ENCODE measurements at regions not wholly inside any gene's neighbourhood (a gene's known extent, or its start where the extent isn't known, plus 50 kb on each side); places are given as distances from the start of the nearest gene placed in this dataset.

- no peak for DNase-seq (ENCODE audit: low spot score)
These were observed 56.8 kb upstream of the KCNA1 start for GRCh38 chr12:4852911-4853310.

GRCh38 chr12:4855121-4855924 is 54.4 kb upstream of the KCNA1 start:
- DNase-seq (ENCODE audit: low spot score): peak; percentile 82
- Histone ChIP-seq H3K27ac (ENCODE audit: low read depth, low read length, poor library complexity, severe bottlenecking) (no peak overlapping the region), H3K9me3 (ENCODE audit: low read depth, low read length, poor library complexity, severe bottlenecking) (no peaks in the 10 kb centered on the region), H3K4me3 (ENCODE audit: low read depth, low read length, poor library complexity, severe bottlenecking) (no peak overlapping the region), H3K4me1 (ENCODE audit: insufficient read depth, low read length, poor library complexity, severe bottlenecking) (no peaks in the 10 kb centered on the region), H3K27me3 (replicated peaks; ENCODE audit: insufficient read depth, low read depth, low read length, poor library complexity) (peaks cover 35% of the 10 kb centered on the region), H3K36me3 (ENCODE audit: insufficient read depth, low read length, poor library complexity, severe bottlenecking) (no peaks in the 10 kb centered on the region)
- CTCF ChIA-PET: interaction anchor here (0.6 to 1.6 kb wide), 5 partner anchors 53 to 189 kb away, joined by 3 to 4 read pairs (median 3); no protein-coding TSS in a partner anchor
- BruUV-seq (replicated peaks): no TSS peak
- intact Hi-C loops (cut with micrococcal nuclease; ENCODE audit: unreplicated experiment): no loop called here
- TF ChIP-seq EZH2 (IDR thresholded peaks at IDR 0.05; ENCODE audit: borderline replicate concordance, low read depth, low read length, poor library complexity, severe bottlenecking) (no peak), CTCF (conservative IDR thresholded peaks at IDR 0.05; ENCODE audit: low read depth, low read length) (peak; percentile 71)
- POLR2A ChIA-PET (ENCODE audit: low non-redundant PET): no interaction called here

More at GRCh38 chr12:4852911-4853310, 56.8 kb upstream of the KCNA1 start:
- Histone ChIP-seq H3K9me3 (ENCODE audit: low read depth, low read length, poor library complexity, severe bottlenecking) (no peaks in the 10 kb centered on the region), H3K4me3 (ENCODE audit: low read depth, low read length, poor library complexity, severe bottlenecking) (no peak overlapping the region), H3K27ac (ENCODE audit: low read depth, low read length, poor library complexity, severe bottlenecking) (no peak overlapping the region), H3K4me1 (ENCODE audit: insufficient read depth, low read length, poor library complexity, severe bottlenecking) (no peaks in the 10 kb centered on the region), H3K36me3 (ENCODE audit: insufficient read depth, low read length, poor library complexity, severe bottlenecking) (no peaks in the 10 kb centered on the region), H3K27me3 (replicated peaks; ENCODE audit: insufficient read depth, low read depth, low read length, poor library complexity) (peaks cover 17% of the 10 kb centered on the region)
- no TSS peak for BruUV-seq (replicated peaks)
- TF ChIP-seq CTCF (conservative IDR thresholded peaks at IDR 0.05; ENCODE audit: low read depth, low read length) (no peak), EZH2 (IDR thresholded peaks at IDR 0.05; ENCODE audit: borderline replicate concordance, low read depth, low read length, poor library complexity, severe bottlenecking) (no peak)
- CTCF ChIA-PET: no interaction called here
- POLR2A ChIA-PET (ENCODE audit: low non-redundant PET): no interaction called here
- intact Hi-C loops (cut with micrococcal nuclease; ENCODE audit: unreplicated experiment): no loop called here

- Histone ChIP-seq H3K4me3 (ENCODE audit: low read depth, low read length, poor library complexity, severe bottlenecking) (no peak overlapping the region), H3K27ac (ENCODE audit: low read depth, low read length, poor library complexity, severe bottlenecking) (no peak overlapping the region), H3K9me3 (ENCODE audit: low read depth, low read length, poor library complexity, severe bottlenecking) (no peaks in the 10 kb centered on the region), H3K27me3 (replicated peaks; ENCODE audit: insufficient read depth, low read depth, low read length, poor library complexity) (peaks cover 46% of the 10 kb centered on the region), H3K36me3 (ENCODE audit: insufficient read depth, low read length, poor library complexity, severe bottlenecking) (no peaks in the 10 kb centered on the region), H3K4me1 (ENCODE audit: insufficient read depth, low read length, poor library complexity, severe bottlenecking) (no peaks in the 10 kb centered on the region)
- ChIA-PET POLR2A (ENCODE audit: low non-redundant PET) (no interaction called here), CTCF (interaction anchor here (0.6 to 1.6 kb wide), 8 partner anchors 52 to 1135 kb away, joined by 3 to 4 read pairs (median 3); no protein-coding TSS in a partner anchor)
- intact Hi-C loops (cut with micrococcal nuclease; ENCODE audit: unreplicated experiment): loop anchor here (2.0 kb wide), 2 partner anchors 146 to 228 kb away; no protein-coding TSS in a partner anchor
- TF ChIP-seq CTCF (conservative IDR thresholded peaks at IDR 0.05; ENCODE audit: low read depth, low read length) (no peak), EZH2 (IDR thresholded peaks at IDR 0.05; ENCODE audit: borderline replicate concordance, low read depth, low read length, poor library complexity, severe bottlenecking) (no peak)
- no TSS peak for BruUV-seq (replicated peaks)
- no peak for DNase-seq (ENCODE audit: low spot score)
These were observed 53.1 kb upstream of the KCNA1 start for GRCh38 chr12:4856596-4856995.

Data from A673 (cell line).